NCI-H1048 (cell line): ENCODE measurements at regions not wholly inside any gene's neighbourhood (a gene's known extent, or its start where the extent isn't known, plus 50 kb on each side); places are given as distances from the start of the nearest gene placed in this dataset.
A peak's percentile ranks its signal among the peaks of the same experiment; 100 is the strongest.

Source experiments
- DNase-seq: peaks from one replicate; lab custom pipeline; 2025; lab: John Stamatoyannopoulos, UW

GRCh38 chr5:125006011-125006685 lies 259.7 kb upstream of the ZNF608 start:
- DNase-seq: no peak

GRCh38 chr5:125010356-125010755 lies 263.9 kb upstream of the ZNF608 start:
- no peak for DNase-seq

GRCh38 chr5:125011014-125011413 lies 264.6 kb upstream of the ZNF608 start:
- no peak for DNase-seq

DNA sequence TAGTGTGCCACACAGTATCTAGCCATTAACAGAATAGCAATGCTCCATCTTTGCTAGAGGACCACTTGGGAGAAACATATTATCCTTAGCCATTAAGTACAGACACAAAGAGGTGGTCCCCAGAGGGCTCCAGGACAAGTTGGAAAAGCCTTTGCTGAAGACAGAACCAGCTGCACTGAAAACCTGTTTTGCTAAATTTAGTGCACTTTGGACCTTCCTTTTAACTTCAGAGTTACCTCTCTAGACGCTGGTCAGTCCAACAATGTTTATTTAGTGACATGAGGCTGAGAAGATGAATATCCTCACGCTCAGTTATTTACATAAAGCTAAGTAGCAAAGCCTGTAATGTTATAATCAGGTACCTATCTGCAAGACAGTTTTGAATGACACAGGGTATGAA lies 265.0 kb upstream of the ZNF608 start:
- DNase-seq: no peak

GRCh38 chr5:125011947-125012346 lies 265.5 kb upstream of the ZNF608 start:
- no peak for DNase-seq

DNA sequence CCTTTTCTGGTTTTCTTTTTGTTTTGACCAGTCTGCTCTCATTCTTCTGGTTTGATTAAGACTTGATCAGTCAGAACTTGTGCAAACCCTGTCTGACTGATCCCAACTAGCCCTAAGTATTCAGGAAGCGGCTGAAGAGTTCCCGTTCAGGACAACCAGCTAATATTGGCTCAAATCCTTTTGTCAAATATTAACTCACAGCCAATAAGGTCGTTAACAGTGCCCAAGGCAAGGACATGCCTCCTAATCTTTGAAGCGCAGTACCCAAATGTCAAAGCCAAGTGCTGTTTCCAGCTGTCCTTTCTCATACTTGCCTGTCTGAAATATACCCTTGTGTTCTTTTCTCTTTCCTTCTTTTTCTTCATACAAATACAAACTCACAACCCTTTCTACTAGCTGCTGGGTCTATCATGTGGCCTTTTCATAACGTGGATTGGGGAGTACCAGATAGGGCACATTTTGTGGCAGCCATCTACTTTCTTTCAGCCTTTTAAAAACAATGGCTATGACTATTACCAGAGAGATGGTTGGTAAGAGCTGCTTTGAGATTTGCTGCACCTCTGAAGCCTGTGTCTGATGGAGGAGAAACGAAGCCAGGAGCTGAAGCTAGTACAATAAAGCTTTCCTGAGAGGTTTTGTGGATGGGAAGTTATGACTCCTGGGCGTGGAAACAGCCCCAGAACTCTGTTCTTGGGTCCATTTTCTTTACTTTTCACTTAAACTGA lies 266.4 kb upstream of the ZNF608 start:
- DNase-seq: no peak

GRCh38 chr5:125014202-125014601 lies 267.8 kb upstream of the ZNF608 start:
- DNase-seq: no peak

GRCh38 chr5:125017796-125018195 lies 271.4 kb upstream of the ZNF608 start:
- DNase-seq: no peak

DNA sequence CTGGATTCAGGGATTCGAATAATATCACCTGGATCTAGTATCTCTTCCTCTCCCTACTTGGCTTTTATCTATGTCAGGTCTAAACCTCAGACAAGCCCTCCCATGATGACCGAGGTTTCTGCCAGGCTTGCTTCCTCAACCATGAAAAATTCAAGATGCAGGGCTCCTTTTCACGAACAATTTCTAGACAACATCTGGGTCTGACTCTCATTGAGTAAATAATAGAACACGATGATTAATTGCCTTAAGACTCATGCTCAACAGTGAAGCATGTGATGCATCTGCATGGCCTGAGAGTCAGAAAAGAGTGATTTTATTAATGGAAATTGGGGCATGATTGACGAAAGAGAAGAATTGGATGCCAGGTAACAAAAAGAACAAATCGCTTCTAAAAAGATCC lies 277.2 kb upstream of the ZNF608 start:
- no peak for DNase-seq

DNA sequence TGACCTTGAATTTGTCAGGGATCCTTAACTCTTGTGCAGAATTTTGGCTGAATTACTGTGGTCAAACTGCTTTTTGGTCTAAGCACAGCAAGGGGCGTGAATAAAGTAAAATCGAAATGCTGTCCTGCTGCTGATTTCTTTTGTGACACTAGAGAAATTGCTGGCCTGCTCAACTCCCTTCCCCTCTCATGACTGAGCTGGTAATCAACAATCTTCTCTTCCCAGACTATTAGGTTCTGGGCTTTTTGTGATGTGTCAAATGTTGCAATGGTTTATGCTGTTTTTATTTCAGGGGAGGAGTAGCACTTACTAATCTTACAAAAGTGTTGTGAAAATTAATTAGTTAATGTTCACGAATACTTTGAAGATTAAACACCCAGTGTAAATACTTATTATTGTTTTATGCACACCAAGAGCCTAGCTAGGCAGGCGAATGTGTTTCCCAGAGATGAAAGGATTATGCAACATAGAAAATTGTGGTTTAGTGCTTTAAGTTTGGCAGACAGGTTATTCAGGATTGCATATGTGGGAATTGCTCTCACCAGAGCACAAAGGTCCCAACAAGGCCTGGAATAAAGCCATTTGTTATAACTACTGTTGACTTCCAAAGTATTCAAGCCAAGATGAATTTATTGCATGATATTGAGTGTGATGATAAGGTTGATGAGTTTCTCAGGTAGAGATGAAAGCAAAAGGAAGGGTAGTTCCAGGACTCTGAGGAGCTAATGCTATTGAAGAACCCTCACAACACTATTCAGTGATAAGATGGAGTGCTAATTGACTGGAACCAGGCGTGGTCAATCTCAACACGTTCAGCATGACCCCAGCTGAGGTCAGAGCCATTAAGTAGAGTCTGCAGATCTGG lies 280.7 kb upstream of the ZNF608 start:
- DNase-seq: no peak

DNA sequence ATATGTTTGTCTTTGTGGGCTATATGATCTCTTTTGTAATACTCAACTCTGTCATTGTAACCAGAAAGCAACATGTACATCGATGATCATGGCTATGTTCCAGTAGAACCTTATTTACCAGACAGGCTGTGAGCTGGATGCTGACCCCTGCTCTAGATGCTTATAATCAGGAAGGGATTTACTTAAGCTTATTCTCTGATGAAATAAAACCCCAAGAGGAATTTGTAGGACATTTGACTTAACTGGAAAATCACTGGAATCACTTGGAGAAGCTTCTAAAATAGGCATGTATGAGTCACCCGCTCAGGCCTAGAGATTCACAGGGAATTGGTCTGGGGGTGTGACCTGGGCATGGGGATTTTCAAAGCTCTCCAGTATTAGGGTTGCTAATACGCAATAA lies 285.8 kb upstream of the ZNF608 start:
- no peak for DNase-seq

DNA sequence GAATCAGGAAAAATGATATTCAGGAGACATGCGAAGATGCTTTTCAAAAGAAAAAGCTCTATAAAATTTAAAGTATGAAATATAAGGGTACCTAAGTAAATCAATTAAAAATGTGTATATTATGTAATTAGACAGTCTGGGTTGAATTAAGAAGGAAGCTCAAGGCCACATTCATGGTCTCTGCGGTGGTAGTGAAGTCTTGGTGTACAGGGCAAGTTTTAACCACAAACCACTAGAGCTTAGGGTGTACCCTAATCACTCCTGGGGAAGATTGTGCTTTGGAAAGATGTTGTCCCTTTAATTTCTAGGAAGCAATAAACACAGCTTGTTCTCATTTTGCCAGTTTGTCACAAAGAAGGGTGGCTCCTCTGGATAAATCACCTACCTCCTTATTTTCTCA lies 287.2 kb upstream of the ZNF608 start:
- DNase-seq: no peak

DNA sequence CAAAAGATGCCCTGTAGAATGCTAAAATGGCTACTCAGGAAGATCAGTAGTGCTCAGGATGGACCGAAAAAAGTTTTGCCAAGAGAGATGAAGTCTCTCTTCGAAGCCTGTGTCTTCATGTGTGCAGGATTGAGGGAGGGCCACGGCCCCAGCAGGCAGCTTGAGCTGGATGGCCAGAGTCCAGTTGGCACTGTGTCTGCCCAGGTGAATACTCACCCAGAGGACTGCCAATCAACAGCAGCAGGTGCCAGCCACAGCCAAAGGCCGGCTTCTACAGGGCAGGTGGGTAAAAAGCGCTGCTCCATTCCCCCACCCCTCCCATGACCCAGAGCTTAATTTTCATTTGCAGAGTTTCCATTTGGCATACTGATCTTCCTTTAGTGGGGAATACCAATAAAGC lies 287.9 kb upstream of the ZNF608 start:
- no peak for DNase-seq

GRCh38 chr5:125036494-125036893 lies 290.1 kb upstream of the ZNF608 start:
- DNase-seq: no peak

DNA sequence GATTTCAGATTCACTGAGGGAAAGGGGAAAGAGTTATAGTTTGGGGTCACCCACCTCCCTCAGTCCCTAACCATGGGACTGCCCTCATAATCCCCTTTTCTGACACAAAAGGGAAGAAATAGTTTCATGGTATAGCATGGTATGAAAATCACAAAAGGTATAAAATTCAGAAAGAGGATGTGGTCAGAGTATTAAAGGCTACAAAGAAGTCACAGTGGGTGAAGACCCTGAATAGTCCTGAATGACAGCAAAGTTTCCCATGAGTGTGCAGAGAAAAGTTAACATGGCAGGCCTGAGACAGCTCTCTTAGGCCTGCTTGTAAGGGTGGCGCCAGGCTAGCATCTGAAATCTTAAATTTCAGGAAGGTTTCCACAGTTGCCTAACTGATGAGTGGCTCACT lies 290.6 kb upstream of the ZNF608 start:
- no peak for DNase-seq

GRCh38 chr5:125037530-125037929 lies 291.1 kb upstream of the ZNF608 start:
- DNase-seq: no peak

DNA sequence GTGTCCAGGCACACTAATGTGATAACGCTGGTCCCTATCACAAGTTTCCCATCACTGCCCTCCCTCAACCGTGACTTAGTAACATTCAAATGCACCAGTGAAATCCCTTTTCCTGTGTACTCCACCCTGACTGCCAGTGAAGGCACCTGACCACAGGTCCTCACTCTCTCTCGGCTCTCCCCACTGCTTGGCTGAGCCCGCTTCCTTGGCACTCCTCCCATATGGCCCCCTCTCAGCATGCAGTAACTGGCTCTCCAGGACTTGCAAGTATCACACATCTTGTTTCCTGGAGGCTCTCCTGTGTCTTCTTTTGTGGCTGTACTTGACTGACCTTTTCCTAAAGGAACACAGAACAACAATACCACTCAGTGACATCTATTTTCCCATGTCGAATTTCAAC lies 292.0 kb upstream of the ZNF608 start:
- DNase-seq: no peak

DNA sequence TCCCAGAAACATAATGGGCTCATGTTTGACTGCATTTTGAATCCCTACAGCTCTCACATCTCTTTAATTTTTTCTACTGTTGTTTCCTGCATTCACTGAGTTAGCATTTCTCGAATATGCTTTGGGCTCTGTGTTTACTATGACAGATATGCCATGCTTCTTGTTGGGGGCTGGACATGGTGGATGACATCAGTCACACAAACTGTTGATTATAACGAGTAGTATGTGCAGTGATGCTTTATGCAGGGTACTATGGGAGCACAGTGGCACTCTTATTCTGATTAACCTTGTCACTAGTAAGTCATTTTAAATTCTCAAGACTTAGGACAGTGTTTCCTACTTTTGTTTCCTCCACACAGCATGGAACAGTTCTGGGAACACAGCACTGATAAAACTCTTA lies 295.4 kb upstream of the ZNF608 start:
- DNase-seq: no peak

DNA sequence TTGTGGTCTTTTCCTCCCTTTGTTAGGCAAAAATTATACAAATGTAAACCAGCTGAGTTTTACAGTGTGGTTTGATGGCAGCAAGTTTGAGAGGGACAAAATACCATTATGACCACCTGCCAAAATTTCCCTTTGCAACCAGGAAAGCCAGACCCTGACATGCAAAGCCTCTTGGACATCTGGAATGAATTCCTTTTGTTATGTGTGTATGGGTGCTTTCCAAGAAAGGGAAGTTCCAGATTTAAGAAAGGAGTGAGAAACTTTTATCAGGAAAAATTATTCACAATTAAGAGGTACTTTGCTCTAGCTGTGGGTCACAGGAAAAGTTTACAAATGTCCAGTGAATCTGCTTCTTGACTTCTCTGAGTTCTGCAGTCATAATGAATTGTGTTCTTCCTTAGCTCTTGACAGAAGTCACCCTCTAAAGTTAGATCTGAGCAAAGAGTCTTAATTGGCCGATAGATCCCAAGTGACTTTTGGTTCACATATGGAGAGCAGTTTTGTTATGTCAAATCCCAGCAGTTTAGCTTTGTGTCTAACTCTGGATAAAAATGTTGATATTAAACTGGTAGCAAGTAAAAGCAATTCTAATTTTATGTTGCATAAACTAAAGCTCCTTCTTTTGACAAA lies 295.9 kb upstream of the ZNF608 start:
- DNase-seq: no peak

- peak; percentile 32 for DNase-seq
These were observed 297.4 kb upstream of the ZNF608 start for GRCh38 chr5:125043781-125044391.

- no peak for DNase-seq
These were observed 298.2 kb upstream of the ZNF608 start for GRCh38 chr5:125044491-125045282.
